PC-3 (cell line): ENCODE measurements at regions not wholly inside any gene's neighbourhood (a gene's known extent, or its start where the extent isn't known, plus 50 kb on each side); places are given as distances from the start of the nearest gene placed in this dataset.

ENCODE experiments used
- ATAC-seq: fragments of 200-7000 bp; cut with Tn5 transposase; 2 replicates; pipeline ENCODE4 v1.9.1; 2020; ENCODE audit warnings: mild to moderate bottlenecking, moderate library complexity
- BruUV-seq: library from RNA; stranded (reverse); fragments of 400-500 nt; replicated peaks from 2 replicates; lab custom pipeline; 2021; lab: Mats Ljungman, UMichigan
- CTCF ChIA-PET: fragments of 300-600 bp; sonication (Branson Sonifier 250); formaldehyde crosslinking; loops from one replicate; lab custom pipeline; 2022; ENCODE audit warnings: antibody characterized with exemption; lab: Charles Lee
- POLR2A ChIA-PET: fragments of 300-600 bp; sonication (Branson Sonifier 250); formaldehyde crosslinking; loops from one replicate; lab custom pipeline; 2022; ENCODE audit warnings: antibody characterized with exemption; ENCODE audit not compliant: unreplicated experiment; lab: Charles Lee
- DNase-seq: peaks from one replicate; pipeline ENCODE4 v3.0.0-alpha.2; 2015
- H2AFZ ChIP-seq: fragments of 300-600 bp; sonication (generic); 2 replicates; pipeline ENCODE4 v1.6.0; 2016; ENCODE audit warnings: antibody characterized with exemption, low read length
- H3F3A ChIP-seq: fragments of 300-600 bp; sonication (generic); one replicate; pipeline ENCODE4 v1.6.0; 2017; ENCODE audit warnings: antibody characterized with exemption, low read length, control low read depth, mild to moderate bottlenecking; ENCODE audit not compliant: unreplicated experiment
- H3K27ac ChIP-seq: fragments of 300-600 bp; sonication (generic); 2 replicates; pipeline ENCODE4 v1.5.1; 2016; ENCODE audit warnings: mild to moderate bottlenecking, low read length
- H3K27me3 ChIP-seq: fragments of 300-600 bp; sonication (generic); 2 replicates; pipeline ENCODE4 v1.6.1; 2016; ENCODE audit warnings: low read length, mixed read lengths
- H3K36me3 ChIP-seq: fragments of 300-600 bp; sonication (generic); 2 replicates; pipeline ENCODE4 v1.6.1; 2016; ENCODE audit warnings: low read depth, mixed run types, low read length, mixed read lengths
- H3K4me1 ChIP-seq: fragments of 300-600 bp; sonication (generic); 2 replicates; pipeline ENCODE4 v1.5.1; 2016; ENCODE audit warnings: low read length; ENCODE audit not compliant: insufficient read depth
- H3K4me2 ChIP-seq: fragments of 300-600 bp; sonication (generic); 2 replicates; pipeline ENCODE4 v1.6.0; 2016; ENCODE audit warnings: low read length
- H3K4me3 ChIP-seq: fragments of 300-600 bp; sonication (generic); 2 replicates; pipeline ENCODE4 v1.5.1; 2016; ENCODE audit warnings: mild to moderate bottlenecking, low read length, mixed read lengths
- H3K79me2 ChIP-seq: fragments of 300-600 bp; sonication (generic); 2 replicates; pipeline ENCODE4 v1.6.1; 2017; ENCODE audit warnings: low read length, mixed read lengths
- H3K9ac ChIP-seq: fragments of 300-600 bp; sonication (generic); 2 replicates; pipeline ENCODE4 v1.6.0; 2016; ENCODE audit warnings: mild to moderate bottlenecking, low read length
- H3K9me2 ChIP-seq: fragments of 300-600 bp; sonication (generic); replicated peaks from 2 replicates; pipeline ENCODE4 v1.6.1; 2016; ENCODE audit warnings: mixed run types, low read length, mixed read lengths
- H3K9me3 ChIP-seq: fragments of 300-600 bp; sonication (generic); 2 replicates; pipeline ENCODE4 v1.6.1; 2016; ENCODE audit warnings: low read length, mixed read lengths
- H4K20me1 ChIP-seq: fragments of 300-600 bp; sonication (generic); 2 replicates; pipeline ENCODE4 v1.6.1; 2016; ENCODE audit warnings: low read length, mixed read lengths
- CTCF ChIP-seq: fragments of 300-600 bp; sonication (generic); conservative IDR thresholded peaks from 2 replicates; pipeline ENCODE4 v1.5.1; 2017; ENCODE audit warnings: antibody characterized with exemption, low read depth, mild to moderate bottlenecking, low read length
- EZH2 ChIP-seq: fragments of 300-600 bp; sonication (generic); IDR thresholded peaks from one replicate; pipeline ENCODE4 v1.6.1; 2017; ENCODE audit warnings: antibody characterized with exemption, mild to moderate bottlenecking, low read length; ENCODE audit not compliant: unreplicated experiment
- EZH2phosphoT487 ChIP-seq: fragments of 300-600 bp; sonication (generic); IDR thresholded peaks from 2 replicates; pipeline ENCODE4 v1.6.1; 2018; ENCODE audit warnings: mild to moderate bottlenecking, antibody characterized with exemption, low read length, borderline replicate concordance
- intact Hi-C: fragments of 100-400 bp; cut with micrococcal nuclease; formaldehyde crosslinking; loops from 2 replicates; pipeline ENCODE4 v1.9.0; 2023

- no peak overlapping the region for H3K27ac ChIP-seq
- H3F3A ChIP-seq, result no peaks in the 10 kb centered on the region
- intact Hi-C loops, result no loop called here
- H3K4me2 ChIP-seq, result no peak overlapping the region
- no TSS peak for BruUV-seq
- H3K9me3 ChIP-seq, result no peaks in the 10 kb centered on the region
- H3K4me3 ChIP-seq, result no peak overlapping the region
- H4K20me1 ChIP-seq, result no peaks in the 10 kb centered on the region
- H3K79me2 ChIP-seq, result no peaks in the 10 kb centered on the region
- H3K9ac ChIP-seq, result no peak overlapping the region
- DNase-seq, result no peak
- POLR2A ChIA-PET, result no interaction called here
- H3K9me2 ChIP-seq, result no peaks in the 10 kb centered on the region
- TF ChIP-seq CTCF, result no peak
- TF ChIP-seq EZH2, result no peak
- TF ChIP-seq EZH2phosphoT487, result no peak
- H3K36me3 ChIP-seq, result no peaks in the 10 kb centered on the region
- no peak for ATAC-seq
- no peaks in the 10 kb centered on the region for H3K27me3 ChIP-seq
- peaks cover 13% of the 10 kb centered on the region for H3K4me1 ChIP-seq
- CTCF ChIA-PET, result no interaction called here
- H2AFZ ChIP-seq, result no peak overlapping the region
These were observed 461.5 kb upstream of the NR2F2 start for GRCh38 chr15:95868970-95869369.

GRCh38 chr15:95869920-95870319 lies 460.6 kb upstream of the NR2F2 start:
- TF ChIP-seq EZH2, result no peak
- TF ChIP-seq EZH2phosphoT487, result no peak
- no peak for TF ChIP-seq CTCF
- CTCF ChIA-PET, result no interaction called here

GRCh38 chr15:95872366-95872771 lies 458.1 kb upstream of the NR2F2 start:
- peak overlapping the region; percentile 54 for H3K4me2 ChIP-seq
- BruUV-seq, result no TSS peak
- DNase-seq, result peak; percentile 86
- H3K9me2 ChIP-seq, result no peaks in the 10 kb centered on the region
- no peak overlapping the region for H2AFZ ChIP-seq
- ATAC-seq, result peak; percentile 57; the same call in 1 of the 2 replicates
- no peaks in the 10 kb centered on the region for H3K36me3 ChIP-seq
- no peak for TF ChIP-seq CTCF
- no peak for TF ChIP-seq EZH2phosphoT487
- no peak for TF ChIP-seq EZH2
- peaks cover 30% of the 10 kb centered on the region for H3K4me1 ChIP-seq
- no peak overlapping the region for H3K4me3 ChIP-seq
- no peaks in the 10 kb centered on the region for H3F3A ChIP-seq
- ChIA-PET CTCF (no interaction called here), POLR2A (interaction anchor here (0.5 kb wide), 1 partner anchor 358 kb away, joined by 3 read pairs; no protein-coding TSS in a partner anchor)
- H3K9me3 ChIP-seq, result no peaks in the 10 kb centered on the region
- H3K9ac ChIP-seq, result no peak overlapping the region
- H4K20me1 ChIP-seq, result no peaks in the 10 kb centered on the region
- no peak overlapping the region for H3K27ac ChIP-seq
- H3K79me2 ChIP-seq, result no peaks in the 10 kb centered on the region
- no peaks in the 10 kb centered on the region for H3K27me3 ChIP-seq
- intact Hi-C loops, result no loop called here

More at GRCh38 chr15:95869920-95870319, 460.6 kb upstream of the NR2F2 start:
- Histone ChIP-seq H3K27ac (no peak overlapping the region), H3F3A (no peaks in the 10 kb centered on the region), H2AFZ (no peak overlapping the region), H3K9me3 (no peaks in the 10 kb centered on the region), H3K79me2 (no peaks in the 10 kb centered on the region), H3K4me1 (peaks cover 17% of the 10 kb centered on the region), H3K27me3 (no peaks in the 10 kb centered on the region), H3K36me3 (no peaks in the 10 kb centered on the region), H3K4me2 (no peak overlapping the region), H3K4me3 (no peak overlapping the region), H3K9ac (no peak overlapping the region), H4K20me1 (no peaks in the 10 kb centered on the region), H3K9me2 (no peaks in the 10 kb centered on the region)
- ATAC-seq, result no peak
- intact Hi-C loops, result no loop called here
- no TSS peak for BruUV-seq
- DNase-seq, result no peak
- POLR2A ChIA-PET, result no interaction called here
